PC-3 (cell line): ENCODE measurements at regions not wholly inside any gene's neighbourhood (a gene's known extent, or its start where the extent isn't known, plus 50 kb on each side); places are given as distances from the start of the nearest gene placed in this dataset.

Experiments
- CTCF ChIP-seq: fragments of 300-600 bp; sonication (generic); conservative IDR thresholded peaks from 2 replicates; pipeline ENCODE4 v1.5.1; 2017; ENCODE audit warnings: antibody characterized with exemption, low read depth, mild to moderate bottlenecking, low read length
- EZH2 ChIP-seq: fragments of 300-600 bp; sonication (generic); IDR thresholded peaks from one replicate; pipeline ENCODE4 v1.6.1; 2017; ENCODE audit warnings: antibody characterized with exemption, mild to moderate bottlenecking, low read length; ENCODE audit not compliant: unreplicated experiment
- EZH2phosphoT487 ChIP-seq: fragments of 300-600 bp; sonication (generic); IDR thresholded peaks from 2 replicates; pipeline ENCODE4 v1.6.1; 2018; ENCODE audit warnings: mild to moderate bottlenecking, antibody characterized with exemption, low read length, borderline replicate concordance

GRCh38 chr5:171512397-171512796 is 93.0 kb downstream of the FGF18 start:
- TF ChIP-seq CTCF (no peak), EZH2 (no peak), EZH2phosphoT487 (no peak)
